Osteocyte (in vitro differentiated cells): ENCODE measurements at regions not wholly inside any gene's neighbourhood (a gene's known extent, or its start where the extent isn't known, plus 50 kb on each side); places are given as distances from the start of the nearest gene placed in this dataset.

ENCODE experiments used
- DNase-seq: peaks from one replicate; pipeline ENCODE4 v3.0.0; 2021; ENCODE audit warnings: mixed read lengths; ENCODE audit not compliant: unreplicated experiment; ENCODE audit errors: extremely low spot score
- H3K27ac Mint-ChIP-seq: one replicate; pipeline ENCODE4 v1.8.0; 2021; ENCODE audit warnings: mild to moderate bottlenecking, mixed read lengths; ENCODE audit not compliant: unreplicated experiment
- H3K27me3 Mint-ChIP-seq: one replicate; pipeline ENCODE4 v1.8.0; 2021; ENCODE audit warnings: mixed read lengths; ENCODE audit not compliant: unreplicated experiment
- H3K36me3 Mint-ChIP-seq: one replicate; pipeline ENCODE4 v1.8.0; 2021; ENCODE audit warnings: mixed read lengths; ENCODE audit not compliant: unreplicated experiment
- H3K4me1 Mint-ChIP-seq: one replicate; pipeline ENCODE4 v1.8.0; 2021; ENCODE audit warnings: mixed read lengths; ENCODE audit not compliant: unreplicated experiment
- H3K4me3 Mint-ChIP-seq: one replicate; pipeline ENCODE4 v1.8.0; 2021; ENCODE audit warnings: mild to moderate bottlenecking, moderate library complexity, mixed read lengths; ENCODE audit not compliant: unreplicated experiment
- H3K9me3 Mint-ChIP-seq: one replicate; pipeline ENCODE4 v1.8.0; 2021; ENCODE audit warnings: mixed read lengths; ENCODE audit not compliant: unreplicated experiment
- CTCF ChIP-seq: fragments of 200-600 bp; sonication (generic); IDR thresholded peaks from 2 replicates; pipeline ENCODE4 v1.5.0; 2021; ENCODE audit warnings: antibody characterized with exemption, mild to moderate bottlenecking, moderate library complexity

- peaks cover 8% of the 10 kb centered on the region for H3K27me3 Mint-ChIP-seq
- TF ChIP-seq CTCF = no peak
- no peak overlapping the region for H3K4me3 Mint-ChIP-seq
- peak; percentile 57 for DNase-seq
- H3K27ac Mint-ChIP-seq = no peak overlapping the region
- H3K36me3 Mint-ChIP-seq = no peaks in the 10 kb centered on the region
- H3K4me1 Mint-ChIP-seq = no peaks in the 10 kb centered on the region
- H3K9me3 Mint-ChIP-seq = peaks cover 2% of the 10 kb centered on the region
Measured at GRCh38 chr22:49332691-49333090, 495.0 kb downstream of the BRD1 start.

GRCh38 chr22:49331878-49332277, 495.8 kb downstream of the BRD1 start:
- no peak for TF ChIP-seq CTCF
- DNase-seq = peak; percentile 65
- peaks cover 6% of the 10 kb centered on the region for H3K9me3 Mint-ChIP-seq
- peaks cover 5% of the 10 kb centered on the region for H3K27me3 Mint-ChIP-seq
- no peaks in the 10 kb centered on the region for H3K36me3 Mint-ChIP-seq
- no peak overlapping the region for H3K4me3 Mint-ChIP-seq
- no peaks in the 10 kb centered on the region for H3K4me1 Mint-ChIP-seq
- H3K27ac Mint-ChIP-seq = no peak overlapping the region

DNA sequence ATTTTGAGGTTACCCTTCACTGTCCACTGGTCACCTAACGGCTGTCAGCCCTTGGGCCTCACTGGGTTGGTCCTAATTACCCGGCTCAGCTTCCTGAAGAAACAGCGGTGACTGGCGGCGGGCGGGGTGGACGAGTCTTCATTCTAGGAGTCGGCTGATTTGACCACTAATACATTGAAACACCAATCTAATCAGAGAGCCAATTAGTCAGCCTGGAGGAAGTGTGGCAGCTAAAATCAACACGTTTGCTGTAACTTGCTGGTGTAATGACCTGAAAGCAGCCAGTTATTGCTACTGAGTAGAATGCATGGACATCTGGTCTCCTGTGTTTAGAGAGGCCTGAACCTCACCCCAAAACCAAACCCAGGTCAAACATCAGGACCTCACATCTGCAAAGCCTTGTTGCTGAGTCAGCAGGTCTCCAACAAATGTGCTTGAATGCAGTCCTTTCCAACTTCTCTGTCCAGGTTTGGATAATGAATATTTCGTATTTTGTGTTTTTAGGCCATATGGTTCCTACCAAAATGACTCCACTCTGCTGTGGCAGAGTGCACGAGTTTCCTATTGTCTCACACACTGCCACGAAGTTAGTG, 496.4 kb downstream of the BRD1 start:
- Mint-ChIP-seq H3K27me3 (peaks cover 5% of the 10 kb centered on the region), H3K36me3 (no peaks in the 10 kb centered on the region), H3K4me1 (no peaks in the 10 kb centered on the region), H3K9me3 (peaks cover 11% of the 10 kb centered on the region), H3K27ac (no peak overlapping the region), H3K4me3 (no peak overlapping the region)
- peak; percentile 74 for DNase-seq
- no peak for TF ChIP-seq CTCF

DNA sequence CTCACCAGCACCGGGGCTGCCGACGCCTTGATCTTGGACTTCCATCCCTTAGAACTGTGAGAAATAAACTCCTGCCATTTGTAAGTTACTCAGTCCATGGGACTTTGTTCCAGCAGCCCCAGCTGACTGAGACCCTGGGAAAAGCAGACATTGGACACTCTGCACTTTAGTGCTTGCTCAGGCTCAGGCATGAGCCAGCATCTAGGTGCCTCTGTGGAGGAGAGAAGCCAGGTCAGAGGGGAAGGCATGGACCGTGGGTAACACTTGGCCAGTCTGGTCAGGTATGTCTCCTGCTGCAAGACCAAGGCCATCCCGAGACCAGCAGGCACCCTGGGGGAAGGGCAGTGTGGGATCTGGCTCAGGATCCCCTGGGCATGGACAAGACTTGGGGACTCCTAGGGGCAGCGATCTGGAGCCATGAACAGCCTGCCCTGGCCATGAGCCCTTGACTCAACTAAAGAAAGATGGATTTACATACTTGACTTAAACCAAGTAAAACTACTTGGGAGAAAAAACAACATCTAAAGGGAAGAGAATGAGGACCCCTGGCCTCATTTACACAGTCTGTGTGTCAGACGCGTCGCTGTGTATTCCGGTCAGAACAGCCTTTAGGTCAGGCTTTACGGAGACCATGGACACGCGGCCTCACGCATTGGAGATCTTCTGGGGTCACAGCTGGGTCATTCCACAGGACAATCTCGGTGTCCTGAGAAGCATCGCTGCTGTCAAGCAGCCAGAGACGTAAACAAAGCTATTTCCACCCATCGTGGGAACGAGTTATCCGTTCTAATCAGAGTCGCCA, 497.1 kb downstream of the BRD1 start:
- H3K4me3 Mint-ChIP-seq = no peak overlapping the region
- peaks cover 12% of the 10 kb centered on the region for H3K9me3 Mint-ChIP-seq
- no peak overlapping the region for H3K27ac Mint-ChIP-seq
- peaks cover 2% of the 10 kb centered on the region for H3K27me3 Mint-ChIP-seq
- peak; percentile 64 for DNase-seq
- TF ChIP-seq CTCF = no peak
- no peaks in the 10 kb centered on the region for H3K36me3 Mint-ChIP-seq
- H3K4me1 Mint-ChIP-seq = no peaks in the 10 kb centered on the region

- no peak for TF ChIP-seq CTCF
- peaks cover 2% of the 10 kb centered on the region for H3K27me3 Mint-ChIP-seq
- peak; percentile 63 for DNase-seq
- H3K9me3 Mint-ChIP-seq = peaks cover 12% of the 10 kb centered on the region
- H3K4me3 Mint-ChIP-seq = no peak overlapping the region
- H3K36me3 Mint-ChIP-seq = no peaks in the 10 kb centered on the region
- H3K27ac Mint-ChIP-seq = no peak overlapping the region
- H3K4me1 Mint-ChIP-seq = no peaks in the 10 kb centered on the region
Measured at GRCh38 chr22:49329636-49330035, 498.0 kb downstream of the BRD1 start.
